Fibroblast of the aortic adventitia (primary cell): ENCODE measurements at regions not wholly inside any gene's neighbourhood (a gene's known extent, or its start where the extent isn't known, plus 50 kb on each side); places are given as distances from the start of the nearest gene placed in this dataset.

ENCODE experiments used
- DNase-seq: peaks from one replicate; pipeline ENCODE4 v3.0.0-alpha.2; 2010; ENCODE audit warnings: low read depth
- H3K4me3 ChIP-seq: 2 replicates; pipeline ENCODE4 v1.5.1; 2011; ENCODE audit warnings: low read depth, mild to moderate bottlenecking, control low read depth, low read length, moderate library complexity
- TF ChIP-seq, protein P1 (sequence below): IDR thresholded peaks from 2 replicates; pipeline ENCODE4 v1.5.1; 2011; ENCODE audit warnings: mild to moderate bottlenecking, low read length, control low read depth, inconsistent platforms; ENCODE audit not compliant: insufficient read depth

DNA sequence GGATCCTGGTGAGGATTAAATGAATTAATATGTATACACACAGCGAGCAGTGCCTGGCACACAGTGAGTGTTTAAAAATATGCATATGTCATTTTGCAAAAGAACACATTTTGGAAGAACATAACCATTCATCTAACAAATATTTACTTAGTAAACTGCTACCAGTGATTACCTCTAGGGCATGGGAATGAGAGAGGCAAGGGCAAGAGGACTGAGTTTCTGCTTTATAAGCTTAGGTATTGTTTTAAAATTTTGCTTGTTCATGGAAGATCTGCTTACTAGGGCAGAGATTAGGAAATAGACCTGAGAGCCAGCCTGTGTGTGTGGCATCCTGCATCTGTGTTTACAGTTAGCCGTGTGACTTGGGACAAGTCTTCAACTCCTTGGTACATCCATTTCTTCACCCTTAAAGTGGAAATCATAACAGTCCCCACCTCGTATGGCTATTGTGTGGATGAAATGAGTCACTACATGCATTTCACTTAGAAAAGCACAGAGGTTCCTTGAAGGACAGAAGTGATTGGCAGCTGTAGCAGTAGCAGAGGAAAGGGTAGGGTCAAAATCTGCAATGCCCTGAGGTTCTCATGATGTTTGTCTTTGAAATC, 198.5 kb upstream of the FMN2 start:
- no peak for DNase-seq
- TF ChIP-seq, protein P1, sequence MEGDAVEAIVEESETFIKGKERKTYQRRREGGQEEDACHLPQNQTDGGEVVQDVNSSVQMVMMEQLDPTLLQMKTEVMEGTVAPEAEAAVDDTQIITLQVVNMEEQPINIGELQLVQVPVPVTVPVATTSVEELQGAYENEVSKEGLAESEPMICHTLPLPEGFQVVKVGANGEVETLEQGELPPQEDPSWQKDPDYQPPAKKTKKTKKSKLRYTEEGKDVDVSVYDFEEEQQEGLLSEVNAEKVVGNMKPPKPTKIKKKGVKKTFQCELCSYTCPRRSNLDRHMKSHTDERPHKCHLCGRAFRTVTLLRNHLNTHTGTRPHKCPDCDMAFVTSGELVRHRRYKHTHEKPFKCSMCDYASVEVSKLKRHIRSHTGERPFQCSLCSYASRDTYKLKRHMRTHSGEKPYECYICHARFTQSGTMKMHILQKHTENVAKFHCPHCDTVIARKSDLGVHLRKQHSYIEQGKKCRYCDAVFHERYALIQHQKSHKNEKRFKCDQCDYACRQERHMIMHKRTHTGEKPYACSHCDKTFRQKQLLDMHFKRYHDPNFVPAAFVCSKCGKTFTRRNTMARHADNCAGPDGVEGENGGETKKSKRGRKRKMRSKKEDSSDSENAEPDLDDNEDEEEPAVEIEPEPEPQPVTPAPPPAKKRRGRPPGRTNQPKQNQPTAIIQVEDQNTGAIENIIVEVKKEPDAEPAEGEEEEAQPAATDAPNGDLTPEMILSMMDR: no peak
- no peak overlapping the region for H3K4me3 ChIP-seq

DNA sequence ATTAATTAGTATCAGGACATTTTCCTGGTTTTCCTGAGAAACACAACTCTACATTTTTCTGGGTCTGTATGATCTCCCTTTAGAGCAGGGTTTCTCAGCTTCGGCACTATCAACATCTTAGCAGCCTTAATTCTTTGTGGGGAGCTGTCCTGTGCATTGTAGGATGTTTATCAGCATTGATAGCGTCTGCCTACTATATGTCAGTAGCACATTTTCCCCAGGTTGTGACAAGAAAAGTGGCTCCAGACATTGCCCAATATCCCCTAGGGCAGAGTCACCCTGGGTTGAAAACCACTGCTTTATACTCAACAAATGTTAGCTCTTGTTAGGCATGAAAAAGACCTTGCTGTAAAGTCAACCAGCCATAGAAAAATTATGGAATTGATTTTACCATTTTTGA, 195.1 kb upstream of the FMN2 start:
- TF ChIP-seq, protein P1: no peak
- no peak overlapping the region for H3K4me3 ChIP-seq
- no peak for DNase-seq

DNA sequence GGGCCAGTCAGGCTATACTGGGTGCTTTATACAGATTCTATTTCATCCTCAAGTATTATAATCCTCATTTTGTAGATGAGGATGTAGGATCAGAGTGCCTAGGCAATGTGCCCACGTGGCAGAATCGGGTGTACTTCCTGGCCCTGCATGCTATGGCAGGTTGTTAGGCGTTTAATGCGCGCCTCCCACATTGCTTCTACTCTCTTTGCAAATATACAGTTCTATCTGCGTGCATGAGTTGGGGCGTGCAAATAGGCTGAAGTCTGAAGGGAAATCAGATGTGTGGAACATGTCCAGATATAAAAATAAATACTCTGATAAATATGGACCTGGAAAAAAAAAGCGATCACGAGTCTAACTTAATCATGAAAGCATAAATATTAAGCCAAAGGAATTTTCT, 194.7 kb upstream of the FMN2 start:
- H3K4me3 ChIP-seq: no peak overlapping the region
- TF ChIP-seq, protein P1: no peak
- no peak for DNase-seq

DNA sequence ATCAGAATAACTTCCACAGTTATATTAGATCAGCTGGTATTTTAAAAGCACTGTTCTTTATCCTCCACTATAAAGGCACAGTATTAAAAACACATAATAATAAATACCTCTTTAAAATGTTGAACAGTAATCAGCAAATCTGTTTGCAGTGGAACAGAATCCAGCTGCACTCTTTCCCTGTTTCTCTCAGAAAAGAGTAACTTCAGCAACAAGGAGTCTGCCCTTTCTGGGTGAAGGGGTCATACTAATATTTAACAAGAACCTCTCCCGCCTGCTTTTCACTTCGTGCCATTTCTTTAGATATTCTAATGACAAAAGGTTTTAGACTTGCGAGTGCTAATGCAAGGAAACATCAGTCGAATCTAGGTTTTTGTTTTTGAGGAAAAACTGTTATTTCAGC, 194.2 kb upstream of the FMN2 start:
- no peak overlapping the region for H3K4me3 ChIP-seq
- TF ChIP-seq, protein P1: no peak
- DNase-seq: peak; percentile 1

DNA sequence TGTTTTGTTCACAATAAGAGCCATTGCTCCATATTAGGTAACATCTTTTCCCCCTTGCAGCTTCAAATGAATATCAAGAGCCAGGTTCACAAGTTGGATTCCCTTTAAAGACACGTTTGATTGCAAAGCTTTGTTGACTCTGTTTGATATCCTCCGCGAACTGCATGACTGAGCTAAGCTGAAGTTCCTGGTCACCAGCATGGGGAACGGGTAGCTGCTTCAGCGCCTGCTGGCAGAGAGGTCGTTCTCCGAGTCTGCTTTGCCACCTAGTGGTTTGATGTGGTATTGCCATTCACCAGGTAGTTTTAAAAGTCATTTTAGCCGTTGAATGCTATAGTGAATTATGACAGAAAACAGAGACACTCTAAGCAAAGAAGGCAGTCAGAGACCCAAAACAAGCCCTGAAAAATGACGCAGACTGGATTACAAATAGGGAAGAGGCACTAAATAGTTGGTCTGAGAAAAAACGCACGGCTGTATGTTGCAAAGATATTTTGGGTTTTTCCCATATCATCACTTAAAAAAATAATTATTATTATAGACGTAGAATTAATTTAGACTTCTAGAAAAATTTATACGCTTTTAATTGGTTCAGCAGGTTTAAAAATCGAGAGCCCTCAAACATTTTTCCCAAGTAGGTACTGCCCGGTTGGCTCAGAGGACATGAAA, 193.5 kb upstream of the FMN2 start:
- peak; percentile 80 for DNase-seq
- no peak overlapping the region for H3K4me3 ChIP-seq
- TF ChIP-seq, protein P1: peak; percentile 97

DNA sequence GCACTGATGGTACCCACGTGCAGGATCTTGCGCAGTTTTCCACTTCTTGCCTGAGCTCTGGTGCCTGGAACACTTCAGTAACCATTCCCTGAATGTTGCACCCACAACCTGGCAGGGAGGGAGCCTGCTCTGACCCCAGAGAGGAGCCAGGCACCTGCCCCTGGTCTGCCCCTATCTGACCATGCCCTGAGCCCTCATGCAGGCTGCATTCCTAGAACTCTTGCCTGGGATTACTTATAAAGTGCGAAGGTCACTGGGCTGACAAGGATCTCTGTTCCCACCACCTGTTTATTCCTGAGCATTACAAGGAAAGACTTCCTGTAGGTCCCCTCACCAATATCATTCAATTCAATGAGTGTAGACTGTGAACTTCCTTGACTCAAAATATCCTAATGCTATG, 191.9 kb upstream of the FMN2 start:
- DNase-seq: no peak
- TF ChIP-seq, protein P1: no peak
- H3K4me3 ChIP-seq: no peak overlapping the region
